ENCODE measurements at regions not wholly inside any gene's neighbourhood (a gene's known extent, or its start where the extent isn't known, plus 50 kb on each side); places are given as distances from the start of the nearest gene placed in this dataset.

GRCh38 chr11:114928260-114928870 is 250.0 kb downstream of the NXPE2 start:
- no peak for DNase-seq
- Histone ChIP-seq H3K9me3 (peaks cover 4% of the 10 kb centered on the region; the same call in 1 of the 2 replicates), H3K4me2 (no peak overlapping the region), H3K36me3 (replicated peaks in 1 of 2; ENCODE audit: control insufficient read depth in 1 of 2, insufficient read depth in 2 of 2, low read length in 1 of 2) (no peaks in the 10 kb centered on the region), H3K27ac (ENCODE audit: low read depth in 2 of 2, low read length in 1 of 2) (no peak overlapping the region), H3K9ac (no peak overlapping the region), H2AFZ (ENCODE audit: low read depth) (no peak overlapping the region), H3F3A (replicated peaks; ENCODE audit: insufficient read depth) (no peaks in the 10 kb centered on the region), H4K20me1 (ENCODE audit: insufficient read depth) (no peaks in the 10 kb centered on the region), H3K79me2 (ENCODE audit: insufficient read depth) (no peaks in the 10 kb centered on the region), H3K27me3 (ENCODE audit: insufficient read depth) (no peaks in the 10 kb centered on the region), H3K9me2 (no peaks in the 10 kb centered on the region), H3K4me1 (ENCODE audit: control insufficient read depth in 1 of 2, insufficient read depth in 2 of 2, low read depth in 1 of 2, low read length in 1 of 2) (no peaks in the 10 kb centered on the region; a peak in 1 of 4 replicates), H3K4me3 (ENCODE audit: low read depth in 2 of 2, low read length in 1 of 2) (no peak overlapping the region)
- WGBS (ENCODE audit: low lambda C conversion rate), result 30% methylated on average over 5 of the region's 6 CpGs
- POLR2A ChIA-PET, result no interaction called here
- TF ChIP-seq GATA2 (CRISPR knock-in tag; IDR thresholded peaks at IDR 0.05), result no peak
- CTCF ChIA-PET, result interaction anchor here (1.5 kb wide), 1 partner anchor 11 kb away, joined by 3 read pairs; no protein-coding TSS in a partner anchor

DNA sequence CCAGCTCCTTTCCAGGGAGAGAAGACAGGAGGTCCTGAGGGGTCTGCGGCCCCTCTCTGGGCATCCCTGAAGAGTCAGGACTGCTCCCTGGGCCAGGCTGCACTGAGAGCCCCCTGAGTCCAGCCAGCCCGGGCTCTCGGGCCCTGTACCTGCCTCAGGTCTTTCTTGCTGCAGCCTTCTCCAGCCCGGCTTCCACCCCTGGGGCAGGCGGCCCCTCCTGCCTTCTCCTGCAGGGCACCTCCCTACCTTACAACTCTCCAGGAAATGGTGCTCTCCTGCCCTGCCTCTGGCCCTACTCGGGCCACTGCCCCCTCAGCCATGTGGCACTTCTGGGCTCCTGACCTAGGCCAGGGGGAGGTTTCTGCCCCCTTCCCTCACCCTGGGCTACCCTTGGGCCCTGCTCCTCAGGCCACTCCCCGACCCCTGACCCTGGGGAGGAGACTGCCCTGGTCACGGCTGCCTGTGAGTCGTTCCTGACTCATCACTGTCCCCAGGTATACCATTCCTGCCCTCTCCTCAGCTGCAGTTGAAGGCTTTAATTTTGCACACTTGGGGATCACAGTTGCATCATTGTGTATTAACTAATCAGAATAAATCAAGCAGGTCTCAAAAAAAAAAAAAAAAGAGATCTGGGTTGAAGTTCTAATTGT is 251.1 kb downstream of the NXPE2 start:
- Histone ChIP-seq H4K20me1 (ENCODE audit: insufficient read depth) (no peaks in the 10 kb centered on the region), H3K9me2 (no peaks in the 10 kb centered on the region), H3K27ac (ENCODE audit: low read depth in 2 of 2, low read length in 1 of 2) (no peak overlapping the region), H3K4me3 (ENCODE audit: low read depth in 2 of 2, low read length in 1 of 2) (no peak overlapping the region), H3K79me2 (ENCODE audit: insufficient read depth) (no peaks in the 10 kb centered on the region), H3F3A (replicated peaks; ENCODE audit: insufficient read depth) (no peaks in the 10 kb centered on the region), H3K9me3 (peaks cover 4% of the 10 kb centered on the region; the same call in 1 of the 2 replicates), H2AFZ (ENCODE audit: low read depth) (no peak overlapping the region), H3K27me3 (ENCODE audit: insufficient read depth) (no peaks in the 10 kb centered on the region), H3K4me2 (no peak overlapping the region), H3K4me1 (ENCODE audit: control insufficient read depth in 1 of 2, insufficient read depth in 2 of 2, low read depth in 1 of 2, low read length in 1 of 2) (no peaks in the 10 kb centered on the region; a peak in 1 of 4 replicates), H3K9ac (no peak overlapping the region), H3K36me3 (replicated peaks in 1 of 2; ENCODE audit: control insufficient read depth in 1 of 2, insufficient read depth in 2 of 2, low read length in 1 of 2) (no peaks in the 10 kb centered on the region)
- no peak for DNase-seq
- ChIA-PET CTCF (no interaction called here), POLR2A (no interaction called here)
- TF ChIP-seq MEF2A (IDR thresholded peaks at IDR 0.05; ENCODE audit: borderline replicate concordance, low read depth), result no peak
- WGBS (ENCODE audit: low lambda C conversion rate), result 21% methylated on average over 8 of the region's 9 CpGs

- POLR2A ChIA-PET, result no interaction called here
Measured at GRCh38 chr11:114938799-114939198, 260.5 kb downstream of the NXPE2 start.

More at GRCh38 chr11:114938799-114939198, 260.5 kb downstream of the NXPE2 start:
- CTCF ChIA-PET, result no interaction called here
- H3K79me2 ChIP-seq (ENCODE audit: insufficient read depth), result no peaks in the 10 kb centered on the region
- no peak overlapping the region for H3K27ac ChIP-seq (ENCODE audit: low read depth in 2 of 2, low read length in 1 of 2)
- 19% methylated on average over 3 of the region's 3 CpGs for WGBS (ENCODE audit: low lambda C conversion rate)
- H3K4me3 ChIP-seq (ENCODE audit: low read depth in 2 of 2, low read length in 1 of 2), result no peak overlapping the region
- no peaks in the 10 kb centered on the region for H3K9me2 ChIP-seq
- TF ChIP-seq NFIC (IDR thresholded peaks at IDR 0.05; ENCODE audit: borderline replicate concordance) (no peak), RAD21 (IDR thresholded peaks at IDR 0.05; ENCODE audit: low read length) (no peak), FOXM1 (IDR thresholded peaks at IDR 0.05; ENCODE audit: low read depth) (no peak), EP300 (IDR thresholded peaks at IDR 0.05; ENCODE audit: borderline replicate concordance in 1 of 2, low read depth in 1 of 2, low read length in 1 of 2) (no peak)
- TF ChIP-seq, protein P1, sequence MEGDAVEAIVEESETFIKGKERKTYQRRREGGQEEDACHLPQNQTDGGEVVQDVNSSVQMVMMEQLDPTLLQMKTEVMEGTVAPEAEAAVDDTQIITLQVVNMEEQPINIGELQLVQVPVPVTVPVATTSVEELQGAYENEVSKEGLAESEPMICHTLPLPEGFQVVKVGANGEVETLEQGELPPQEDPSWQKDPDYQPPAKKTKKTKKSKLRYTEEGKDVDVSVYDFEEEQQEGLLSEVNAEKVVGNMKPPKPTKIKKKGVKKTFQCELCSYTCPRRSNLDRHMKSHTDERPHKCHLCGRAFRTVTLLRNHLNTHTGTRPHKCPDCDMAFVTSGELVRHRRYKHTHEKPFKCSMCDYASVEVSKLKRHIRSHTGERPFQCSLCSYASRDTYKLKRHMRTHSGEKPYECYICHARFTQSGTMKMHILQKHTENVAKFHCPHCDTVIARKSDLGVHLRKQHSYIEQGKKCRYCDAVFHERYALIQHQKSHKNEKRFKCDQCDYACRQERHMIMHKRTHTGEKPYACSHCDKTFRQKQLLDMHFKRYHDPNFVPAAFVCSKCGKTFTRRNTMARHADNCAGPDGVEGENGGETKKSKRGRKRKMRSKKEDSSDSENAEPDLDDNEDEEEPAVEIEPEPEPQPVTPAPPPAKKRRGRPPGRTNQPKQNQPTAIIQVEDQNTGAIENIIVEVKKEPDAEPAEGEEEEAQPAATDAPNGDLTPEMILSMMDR (IDR thresholded peaks at IDR 0.05), result no peak
- H3K27me3 ChIP-seq (ENCODE audit: insufficient read depth), result no peaks in the 10 kb centered on the region
- no peaks in the 10 kb centered on the region for H3K36me3 ChIP-seq (replicated peaks in 1 of 2; ENCODE audit: control insufficient read depth in 1 of 2, insufficient read depth in 2 of 2, low read length in 1 of 2)
- no peak overlapping the region for H2AFZ ChIP-seq (ENCODE audit: low read depth)
- no peak overlapping the region for H3K9ac ChIP-seq
- H3K4me1 ChIP-seq (ENCODE audit: control insufficient read depth in 1 of 2, insufficient read depth in 2 of 2, low read depth in 1 of 2, low read length in 1 of 2), result no peaks in the 10 kb centered on the region
- H3F3A ChIP-seq (replicated peaks; ENCODE audit: insufficient read depth), result no peaks in the 10 kb centered on the region
- no peaks in the 10 kb centered on the region for H4K20me1 ChIP-seq (ENCODE audit: insufficient read depth)
- H3K9me3 ChIP-seq, result peaks cover 3% of the 10 kb centered on the region; the same call in 1 of the 2 replicates
- H3K4me2 ChIP-seq, result no peak overlapping the region
- DNase-seq, result no peak
